SK-N-SH (cell line): ENCODE measurements at regions not wholly inside any gene's neighbourhood (a gene's known extent, or its start where the extent isn't known, plus 50 kb on each side); places are given as distances from the start of the nearest gene placed in this dataset.

Source experiments
- CHD2 ChIP-seq: fragments of 150-350 bp; IDR thresholded peaks from 2 replicates; pipeline ENCODE4 v1.6.1; 2018; ENCODE audit warnings: low read length; ENCODE audit not compliant: partially characterized antibody
- CTCF ChIP-seq: fragments of 200-600 bp; sonication (generic); IDR thresholded peaks from 2 replicates; pipeline ENCODE4 v1.6.1; 2017; ENCODE audit warnings: antibody characterized with exemption, mild to moderate bottlenecking, moderate library complexity
- ELF1 ChIP-seq: IDR thresholded peaks from 2 replicates; pipeline ENCODE4 v1.4.0; 2012
- EP300 ChIP-seq, 2 experiments: IDR thresholded peaks; 2 replicates each; pipeline versions ENCODE4 v1.4.0 to v1.6.1; 2012; ENCODE audit warnings: borderline replicate concordance in 1 of 2, low read depth in 1 of 2, low read length in 1 of 2
- FOXJ3 ChIP-seq: sonication (generic); formaldehyde crosslinking; IDR thresholded peaks from 2 replicates; pipeline ENCODE4 v1.5.1; 2020; ENCODE audit warnings: mild to moderate bottlenecking, missing genetic modification reagents
- NRF1 ChIP-seq: IDR thresholded peaks from 2 replicates; pipeline ENCODE4 v1.6.1; 2012; ENCODE audit warnings: low read depth, mild to moderate bottlenecking, low read length
- POLR2AphosphoS5 ChIP-seq: IDR thresholded peaks from 2 replicates; pipeline ENCODE4 v1.6.1; 2012; ENCODE audit warnings: low read depth, low read length
- SIN3A ChIP-seq: IDR thresholded peaks from 2 replicates; pipeline ENCODE4 v1.6.1; 2012; ENCODE audit warnings: low read depth, mild to moderate bottlenecking, low read length, moderate library complexity, borderline replicate concordance
- YY1 ChIP-seq: IDR thresholded peaks from 2 replicates; pipeline ENCODE4 v1.4.0; 2012; ENCODE audit warnings: low read depth, mild to moderate bottlenecking
- ZBTB33 ChIP-seq: IDR thresholded peaks from 2 replicates; pipeline ENCODE4 v1.4.0; 2012; ENCODE audit warnings: low read depth, borderline replicate concordance

GRCh38 chr2:220887876-220888275 lies 684.2 kb downstream of the EPHA4 start:
- TF ChIP-seq NRF1 (no peak), ELF1 (no peak), CTCF (no peak), CHD2 (no peak), EP300 (IDR thresholded peaks at IDR 0.05; ENCODE audit: borderline replicate concordance in 1 of 2, low read depth in 1 of 2, low read length in 1 of 2) (no peak), ZBTB33 (no peak), YY1 (no peak), SIN3A (no peak), FOXJ3 (no peak), POLR2AphosphoS5 (no peak)
